Activated T-cell treated with anti-CD3 and anti-CD28 coated beads, Interleukin-2, amount 50 U/mL, for 4 hours (primary cell): ENCODE measurements at regions not wholly inside any gene's neighbourhood (a gene's known extent, or its start where the extent isn't known, plus 50 kb on each side); places are given as distances from the start of the nearest gene placed in this dataset.

Source experiments
- ATAC-seq, 2 donors: fragments of 200-7000 bp; cut with Tn5 transposase; one replicate each; pipeline ENCODE4 v1.10.0; 2021
- DNase-seq: peaks from one replicate; pipeline ENCODE4 v3.0.0-alpha.2; 2020
- H3K27me3 Mint-ChIP-seq: one replicate; pipeline ENCODE4 v1.8.0; 2021; ENCODE audit warnings: low read depth, mixed read lengths
- H3K36me3 Mint-ChIP-seq: one replicate; pipeline ENCODE4 v1.8.0; 2022; ENCODE audit warnings: mixed read lengths; ENCODE audit not compliant: insufficient read depth
- H3K4me1 Mint-ChIP-seq: one replicate; pipeline ENCODE4 v1.8.0; 2021; ENCODE audit warnings: low read depth, mixed read lengths
- H3K4me3 Mint-ChIP-seq: one replicate; pipeline ENCODE4 v1.8.0; 2021; ENCODE audit warnings: mild to moderate bottlenecking, moderate library complexity, mixed read lengths
- H3K9me3 Mint-ChIP-seq: one replicate; pipeline ENCODE4 v1.8.0; 2021; ENCODE audit warnings: mixed read lengths

GRCh38 chr2:15867194-15868171 is 72.9 kb upstream of the MYCN start:
- H3K27me3 Mint-ChIP-seq: no peaks in the 10 kb centered on the region
- no peak for ATAC-seq
- no peaks in the 10 kb centered on the region for H3K36me3 Mint-ChIP-seq
- H3K4me1 Mint-ChIP-seq: no peaks in the 10 kb centered on the region
- no peak overlapping the region for H3K4me3 Mint-ChIP-seq
- no peak for DNase-seq
- H3K9me3 Mint-ChIP-seq: peaks cover 5% of the 10 kb centered on the region

- H3K36me3 Mint-ChIP-seq: no peaks in the 10 kb centered on the region
- H3K4me1 Mint-ChIP-seq: no peaks in the 10 kb centered on the region
- DNase-seq (no peak), ATAC-seq (no peak)
- no peak overlapping the region for H3K4me3 Mint-ChIP-seq
- H3K27me3 Mint-ChIP-seq: no peaks in the 10 kb centered on the region
- H3K9me3 Mint-ChIP-seq: peaks cover 5% of the 10 kb centered on the region
Observed at GRCh38 chr2:15868186-15868585, 72.2 kb upstream of the MYCN start.

- Mint-ChIP-seq H3K4me3 (no peak overlapping the region), H3K27me3 (no peaks in the 10 kb centered on the region), H3K4me1 (no peaks in the 10 kb centered on the region), H3K36me3 (no peaks in the 10 kb centered on the region), H3K9me3 (peaks cover 5% of the 10 kb centered on the region)
- no peak for ATAC-seq
- DNase-seq: no peak
Observed at GRCh38 chr2:15868704-15869103, 71.6 kb upstream of the MYCN start.

- H3K4me3 Mint-ChIP-seq: no peak overlapping the region
- DNase-seq (no peak), ATAC-seq (no peak)
- no peaks in the 10 kb centered on the region for H3K27me3 Mint-ChIP-seq
- H3K9me3 Mint-ChIP-seq: peaks cover 5% of the 10 kb centered on the region
- no peaks in the 10 kb centered on the region for H3K4me1 Mint-ChIP-seq
- no peaks in the 10 kb centered on the region for H3K36me3 Mint-ChIP-seq
Observed at GRCh38 chr2:15869396-15869795, 71.0 kb upstream of the MYCN start.

- Mint-ChIP-seq H3K27me3 (no peaks in the 10 kb centered on the region), H3K4me1 (no peaks in the 10 kb centered on the region), H3K4me3 (no peak overlapping the region), H3K36me3 (no peaks in the 10 kb centered on the region), H3K9me3 (peaks cover 5% of the 10 kb centered on the region)
- no peak for ATAC-seq
- DNase-seq: no peak
Observed at GRCh38 chr2:15869871-15870270, 70.5 kb upstream of the MYCN start.

GRCh38 chr2:15870565-15870964 is 69.8 kb upstream of the MYCN start:
- ATAC-seq (no peak), DNase-seq (no peak)
- Mint-ChIP-seq H3K36me3 (no peaks in the 10 kb centered on the region), H3K27me3 (no peaks in the 10 kb centered on the region), H3K9me3 (peaks cover 5% of the 10 kb centered on the region), H3K4me3 (no peak overlapping the region), H3K4me1 (no peaks in the 10 kb centered on the region)

- Mint-ChIP-seq H3K27me3 (no peaks in the 10 kb centered on the region), H3K4me1 (no peaks in the 10 kb centered on the region), H3K9me3 (peaks cover 5% of the 10 kb centered on the region), H3K36me3 (no peaks in the 10 kb centered on the region), H3K4me3 (no peak overlapping the region)
- no peak for ATAC-seq
- no peak for DNase-seq
Observed at GRCh38 chr2:15871239-15871783, 69.0 kb upstream of the MYCN start.

- ATAC-seq (no peak), DNase-seq (no peak)
- Mint-ChIP-seq H3K4me3 (no peak overlapping the region), H3K27me3 (no peaks in the 10 kb centered on the region), H3K9me3 (no peaks in the 10 kb centered on the region), H3K36me3 (no peaks in the 10 kb centered on the region), H3K4me1 (no peaks in the 10 kb centered on the region)
Observed at GRCh38 chr2:15872854-15873253, 67.5 kb upstream of the MYCN start.

GRCh38 chr2:15874321-15874720 is 66.0 kb upstream of the MYCN start:
- no peaks in the 10 kb centered on the region for H3K4me1 Mint-ChIP-seq
- no peak for DNase-seq
- ATAC-seq: no peak
- no peaks in the 10 kb centered on the region for H3K36me3 Mint-ChIP-seq
- no peak overlapping the region for H3K4me3 Mint-ChIP-seq
- H3K9me3 Mint-ChIP-seq: no peaks in the 10 kb centered on the region
- no peaks in the 10 kb centered on the region for H3K27me3 Mint-ChIP-seq

- Mint-ChIP-seq H3K36me3 (no peaks in the 10 kb centered on the region), H3K27me3 (no peaks in the 10 kb centered on the region), H3K4me1 (no peaks in the 10 kb centered on the region), H3K9me3 (no peaks in the 10 kb centered on the region), H3K4me3 (no peak overlapping the region)
- ATAC-seq (no peak), DNase-seq (no peak)
Observed at GRCh38 chr2:15874854-15875804, 65.2 kb upstream of the MYCN start.

- H3K36me3 Mint-ChIP-seq: no peaks in the 10 kb centered on the region
- H3K27me3 Mint-ChIP-seq: no peaks in the 10 kb centered on the region
- no peaks in the 10 kb centered on the region for H3K9me3 Mint-ChIP-seq
- ATAC-seq: no peak
- H3K4me1 Mint-ChIP-seq: no peaks in the 10 kb centered on the region
- DNase-seq: no peak
- H3K4me3 Mint-ChIP-seq: no peak overlapping the region
Observed at GRCh38 chr2:15875969-15876705, 64.2 kb upstream of the MYCN start.

GRCh38 chr2:15880226-15881119 is 59.9 kb upstream of the MYCN start:
- Mint-ChIP-seq H3K36me3 (no peaks in the 10 kb centered on the region), H3K27me3 (no peaks in the 10 kb centered on the region), H3K4me1 (no peaks in the 10 kb centered on the region)

GRCh38 chr2:15881120-15881433 is 59.3 kb upstream of the MYCN start:
- no peaks in the 10 kb centered on the region for H3K27me3 Mint-ChIP-seq
- H3K36me3 Mint-ChIP-seq: no peaks in the 10 kb centered on the region
- no peaks in the 10 kb centered on the region for H3K4me1 Mint-ChIP-seq
- no peak for ATAC-seq
- no peaks in the 10 kb centered on the region for H3K9me3 Mint-ChIP-seq
- no peak for DNase-seq
- H3K4me3 Mint-ChIP-seq: no peak overlapping the region

More at GRCh38 chr2:15880226-15881119, 59.9 kb upstream of the MYCN start:
- ATAC-seq: no peak
- H3K4me3 Mint-ChIP-seq: no peak overlapping the region
- no peak for DNase-seq
- no peaks in the 10 kb centered on the region for H3K9me3 Mint-ChIP-seq
